Mesendoderm (in vitro differentiated cells): ENCODE measurements at regions not wholly inside any gene's neighbourhood (a gene's known extent, or its start where the extent isn't known, plus 50 kb on each side); places are given as distances from the start of the nearest gene placed in this dataset.
"Not testable (repeated sequence)": the region's sequence is repeated elsewhere in the genome, so short reads cannot be mapped to it uniquely, and the experiment has no call there.

Experiments
- DNase-seq: peaks from one replicate; pipeline ENCODE4 v3.0.0; 2013
- H2AK5ac ChIP-seq: 2 replicates; pipeline ENCODE4 v1.6.1; 2013; ENCODE audit warnings: low read length, inconsistent platforms
- H2BK120ac ChIP-seq: 2 replicates; pipeline ENCODE4 v1.6.1; 2013; ENCODE audit warnings: low read depth, mild to moderate bottlenecking, low read length, moderate library complexity, mixed read lengths
- H2BK15ac ChIP-seq: replicated peaks from 2 replicates; pipeline ENCODE4 v1.6.1; 2013; ENCODE audit warnings: low read depth, mild to moderate bottlenecking, moderate library complexity
- H2BK5ac ChIP-seq: 2 replicates; pipeline ENCODE4 v1.6.1; 2013; ENCODE audit warnings: low read length, inconsistent platforms
- H3K18ac ChIP-seq: 2 replicates; pipeline ENCODE4 v1.6.1; 2013; ENCODE audit warnings: mild to moderate bottlenecking, low read length, mixed read lengths
- H3K23ac ChIP-seq: one replicate; pipeline ENCODE4 v1.6.1; 2013; ENCODE audit warnings: low read length
- H3K27ac ChIP-seq: 2 replicates; pipeline ENCODE4 v1.5.1; 2013; ENCODE audit warnings: low read depth, mild to moderate bottlenecking, inconsistent platforms, low read length, moderate library complexity
- H3K27me3 ChIP-seq: 2 replicates; pipeline ENCODE4 v1.6.1; 2013; ENCODE audit warnings: low read length, control low read depth, mild to moderate bottlenecking, inconsistent platforms; ENCODE audit not compliant: insufficient read depth, poor library complexity
- H3K36me3 ChIP-seq: 2 replicates; pipeline ENCODE4 v1.6.1; 2013; ENCODE audit warnings: low read length, inconsistent platforms; ENCODE audit not compliant: control insufficient read depth, insufficient read depth
- H3K4ac ChIP-seq: one replicate; pipeline ENCODE4 v1.6.1; 2013; ENCODE audit warnings: low read depth, mild to moderate bottlenecking, low read length, moderate library complexity
- H3K4me1 ChIP-seq: 2 replicates; pipeline ENCODE4 v1.6.1; 2013; ENCODE audit warnings: low read depth, low read length, inconsistent platforms; ENCODE audit not compliant: control insufficient read depth
- H3K4me2 ChIP-seq: 2 replicates; pipeline ENCODE4 v1.6.1; 2013; ENCODE audit warnings: low read length
- H3K4me3 ChIP-seq: 2 replicates; pipeline ENCODE4 v1.5.1; 2013; ENCODE audit warnings: mild to moderate bottlenecking, low read length
- H3K56ac ChIP-seq: one replicate; pipeline ENCODE4 v1.6.1; 2013; ENCODE audit warnings: low read length
- H3K79me1 ChIP-seq: 2 replicates; pipeline ENCODE4 v1.6.1; 2013; ENCODE audit warnings: low read length, inconsistent platforms
- H3K79me2 ChIP-seq: 2 replicates; pipeline ENCODE4 v1.6.1; 2013; ENCODE audit warnings: mild to moderate bottlenecking, low read length; ENCODE audit not compliant: control insufficient read depth, insufficient read depth
- H3K9ac ChIP-seq: 2 replicates; pipeline ENCODE4 v1.6.1; 2013; ENCODE audit warnings: low read length, inconsistent platforms
- H4K5ac ChIP-seq: one replicate; pipeline ENCODE4 v1.6.1; 2013; ENCODE audit warnings: low read length
- H4K8ac ChIP-seq: one replicate; pipeline ENCODE4 v1.6.1; 2013; ENCODE audit warnings: low read depth, mild to moderate bottlenecking, control low read depth, low read length, moderate library complexity
- WGBS: extraction: QIAGEN DNeasy Blood & Tissue Kit; methylation state at CpG from one replicate; pipeline ENCODE4 v1.1.7; 2013; ENCODE audit warnings: low lambda C conversion rate, missing lambda C conversion rate; ENCODE audit not compliant: insufficient coverage; ENCODE audit errors: extremely low coverage; 5-methylcytosine and 5-hydroxymethylcytosine counted together

DNA sequence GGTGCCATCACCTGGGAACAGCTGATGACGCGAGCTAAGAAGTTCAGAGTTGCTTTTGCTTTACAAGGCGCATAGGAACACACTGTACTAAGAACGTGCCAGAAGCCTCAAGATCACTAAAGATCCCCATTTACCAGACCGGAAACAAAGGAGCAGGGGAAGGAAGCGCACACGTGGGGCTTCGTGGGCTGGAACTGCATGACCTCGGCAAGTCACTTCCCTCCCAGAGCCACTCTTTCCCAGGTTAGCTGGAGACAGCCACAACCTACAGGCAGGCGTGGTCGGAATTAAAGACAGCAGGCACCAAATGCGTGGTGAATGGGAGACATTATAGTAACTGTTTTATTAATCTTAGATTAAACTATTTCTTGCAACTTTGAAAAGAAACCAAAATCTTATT is 154.9 kb upstream of the IQSEC1 start:
- not testable (repeated sequence) for H3K79me2 ChIP-seq, DNase-seq, H2BK5ac ChIP-seq, H2AK5ac ChIP-seq, H3K27ac ChIP-seq, H3K4me3 ChIP-seq, H3K4me2 ChIP-seq, H3K18ac ChIP-seq, H2BK120ac ChIP-seq, H3K79me1 ChIP-seq, H3K4me1 ChIP-seq, H3K27me3 ChIP-seq, H3K56ac ChIP-seq, H3K23ac ChIP-seq, H3K9ac ChIP-seq, H3K36me3 ChIP-seq, H2BK15ac ChIP-seq, H4K5ac ChIP-seq, H4K8ac ChIP-seq, H3K4ac ChIP-seq
- WGBS, result no CpG with 5 or more reads among the region's 12 CpGs

DNA sequence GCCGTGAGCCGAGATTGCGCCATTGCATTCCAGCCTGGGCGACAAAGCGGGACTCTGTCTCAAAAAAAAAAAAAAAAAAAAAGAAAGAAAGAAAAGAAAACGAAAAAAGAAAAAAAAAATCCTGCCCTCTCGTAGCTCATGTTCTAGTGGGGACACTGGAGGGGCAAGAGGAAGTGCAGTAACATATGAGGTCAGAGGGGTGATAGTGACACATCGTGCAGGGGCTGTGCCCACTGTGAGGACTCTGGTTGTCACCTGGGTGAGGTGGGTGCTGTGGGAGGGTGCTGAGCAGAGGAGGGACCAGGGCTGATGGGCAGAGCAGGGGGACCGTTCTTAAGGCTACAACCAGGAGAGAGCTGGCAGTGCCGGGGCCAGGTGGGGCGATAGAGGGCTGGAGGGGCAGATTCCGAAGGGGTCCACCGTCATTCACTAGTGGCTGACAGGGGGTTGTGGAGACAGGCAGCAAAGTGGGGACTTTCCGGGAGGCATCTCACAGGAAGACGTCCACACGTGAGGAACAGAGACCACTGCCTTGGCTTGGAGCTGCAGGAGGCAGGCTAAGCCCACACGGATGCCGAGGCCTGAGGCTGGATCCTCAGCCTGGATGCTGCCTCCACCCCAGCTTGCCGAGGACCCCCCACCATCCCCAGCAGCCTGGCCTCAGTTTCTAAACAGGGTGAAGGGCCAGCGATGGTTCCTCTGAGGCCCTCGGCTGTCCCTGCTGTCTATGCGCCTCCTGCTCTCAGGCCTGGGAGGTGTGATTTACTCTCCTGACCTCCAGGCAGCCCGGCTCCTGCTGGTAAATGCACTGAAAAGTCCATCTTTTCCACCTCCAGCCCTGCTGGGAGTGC is 154.3 kb upstream of the IQSEC1 start:
- no CpG with 5 or more reads among the region's 23 CpGs for WGBS
- Histone ChIP-seq H3K36me3 (no peaks in the 10 kb centered on the region), H3K79me1 (no peaks in the 10 kb centered on the region), H3K9ac (no peak overlapping the region), H2BK120ac (no peak overlapping the region), H3K79me2 (no peaks in the 10 kb centered on the region), H2AK5ac (no peak overlapping the region), H3K4me1 (no peaks in the 10 kb centered on the region), H3K4ac (no peak overlapping the region), H2BK15ac (no peak overlapping the region), H3K23ac (no peak overlapping the region), H4K8ac (no peak overlapping the region), H3K27me3 (no peaks in the 10 kb centered on the region), H4K5ac (no peak overlapping the region), H2BK5ac (no peak overlapping the region), H3K18ac (no peak overlapping the region), H3K56ac (no peak overlapping the region), H3K4me2 (no peak overlapping the region), H3K4me3 (no peak overlapping the region), H3K27ac (no peak overlapping the region)
- no peak for DNase-seq

DNA sequence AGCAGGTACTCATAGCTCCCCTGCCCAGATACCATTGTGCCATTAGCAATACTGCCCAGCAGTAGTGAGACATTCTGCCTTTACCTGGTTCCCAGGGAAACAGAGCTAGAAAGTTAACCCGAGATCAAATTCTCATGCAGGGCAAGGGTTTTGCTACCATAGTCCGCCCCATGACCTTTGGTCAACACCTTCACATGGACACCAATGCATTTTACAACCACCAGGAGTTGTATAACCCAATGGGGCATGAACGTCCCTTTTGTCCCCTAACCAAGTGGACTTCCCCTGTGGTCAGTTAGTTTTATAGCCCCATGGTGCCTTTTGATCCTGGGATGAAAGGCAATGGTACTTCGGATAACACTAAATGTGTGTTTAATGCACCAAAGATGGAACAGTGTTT is 151.7 kb upstream of the IQSEC1 start:
- H2BK120ac ChIP-seq, result no peak overlapping the region
- no peaks in the 10 kb centered on the region for H3K36me3 ChIP-seq
- no peak for DNase-seq
- no peak overlapping the region for H3K18ac ChIP-seq
- H3K27me3 ChIP-seq, result no peaks in the 10 kb centered on the region
- no peak overlapping the region for H3K4ac ChIP-seq
- H3K4me2 ChIP-seq, result no peak overlapping the region
- no peak overlapping the region for H3K9ac ChIP-seq
- no peak overlapping the region for H2AK5ac ChIP-seq
- H2BK5ac ChIP-seq, result no peak overlapping the region
- H2BK15ac ChIP-seq, result no peak overlapping the region
- H3K79me1 ChIP-seq, result no peaks in the 10 kb centered on the region
- H4K8ac ChIP-seq, result no peak overlapping the region
- H3K4me3 ChIP-seq, result no peak overlapping the region
- H4K5ac ChIP-seq, result no peak overlapping the region
- H3K27ac ChIP-seq, result no peak overlapping the region
- H3K79me2 ChIP-seq, result no peaks in the 10 kb centered on the region
- WGBS, result no CpG with 5 or more reads among the region's 4 CpGs
- no peak overlapping the region for H3K23ac ChIP-seq
- H3K4me1 ChIP-seq, result no peaks in the 10 kb centered on the region
- H3K56ac ChIP-seq, result no peak overlapping the region

DNA sequence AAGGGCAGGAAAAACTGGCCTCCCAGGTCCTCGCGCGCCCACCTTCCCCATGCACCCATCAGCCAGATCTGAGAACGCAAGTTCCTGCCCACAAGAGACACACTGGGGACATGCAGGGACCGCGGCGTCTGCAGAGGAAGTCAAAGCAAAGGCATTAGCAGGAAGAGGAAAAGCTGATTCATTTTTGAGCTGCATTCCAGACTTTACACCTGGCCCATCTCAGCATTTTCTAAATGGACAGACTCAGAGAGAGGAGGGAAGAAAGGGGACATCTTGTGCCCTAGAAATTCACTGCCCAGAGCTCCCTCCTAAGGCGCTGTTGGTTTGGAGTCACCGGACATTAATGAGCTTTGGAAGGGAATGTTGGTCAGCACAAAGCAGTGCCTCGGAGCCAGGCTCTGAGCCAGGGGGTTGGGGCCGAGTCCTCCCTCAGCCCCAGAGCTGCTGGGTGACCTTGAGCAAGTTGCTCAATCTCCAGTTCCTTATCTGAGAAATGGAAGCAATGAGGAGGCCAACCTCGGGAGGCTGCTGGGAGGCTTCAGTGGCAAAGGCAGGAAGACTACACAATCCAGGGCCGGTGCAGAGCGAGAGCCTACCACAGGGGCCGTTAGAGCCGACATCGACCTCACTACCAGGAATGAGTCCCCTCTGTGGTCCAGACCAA is 150.5 kb upstream of the IQSEC1 start:
- no peak overlapping the region for H3K18ac ChIP-seq
- no peak for DNase-seq
- H3K4ac ChIP-seq, result no peak overlapping the region
- no peak overlapping the region for H3K9ac ChIP-seq
- H3K4me2 ChIP-seq, result no peak overlapping the region
- no peak overlapping the region for H4K8ac ChIP-seq
- no peak overlapping the region for H3K4me3 ChIP-seq
- H3K27me3 ChIP-seq, result no peaks in the 10 kb centered on the region
- H3K23ac ChIP-seq, result no peak overlapping the region
- H3K79me2 ChIP-seq, result no peaks in the 10 kb centered on the region
- no peak overlapping the region for H2AK5ac ChIP-seq
- no peak overlapping the region for H3K56ac ChIP-seq
- no peaks in the 10 kb centered on the region for H3K36me3 ChIP-seq
- H2BK15ac ChIP-seq, result no peak overlapping the region
- no peak overlapping the region for H2BK120ac ChIP-seq
- no peak overlapping the region for H3K27ac ChIP-seq
- no peak overlapping the region for H2BK5ac ChIP-seq
- no CpG with 5 or more reads among the region's 17 CpGs for WGBS
- no peaks in the 10 kb centered on the region for H3K4me1 ChIP-seq
- no peaks in the 10 kb centered on the region for H3K79me1 ChIP-seq
- no peak overlapping the region for H4K5ac ChIP-seq

DNA sequence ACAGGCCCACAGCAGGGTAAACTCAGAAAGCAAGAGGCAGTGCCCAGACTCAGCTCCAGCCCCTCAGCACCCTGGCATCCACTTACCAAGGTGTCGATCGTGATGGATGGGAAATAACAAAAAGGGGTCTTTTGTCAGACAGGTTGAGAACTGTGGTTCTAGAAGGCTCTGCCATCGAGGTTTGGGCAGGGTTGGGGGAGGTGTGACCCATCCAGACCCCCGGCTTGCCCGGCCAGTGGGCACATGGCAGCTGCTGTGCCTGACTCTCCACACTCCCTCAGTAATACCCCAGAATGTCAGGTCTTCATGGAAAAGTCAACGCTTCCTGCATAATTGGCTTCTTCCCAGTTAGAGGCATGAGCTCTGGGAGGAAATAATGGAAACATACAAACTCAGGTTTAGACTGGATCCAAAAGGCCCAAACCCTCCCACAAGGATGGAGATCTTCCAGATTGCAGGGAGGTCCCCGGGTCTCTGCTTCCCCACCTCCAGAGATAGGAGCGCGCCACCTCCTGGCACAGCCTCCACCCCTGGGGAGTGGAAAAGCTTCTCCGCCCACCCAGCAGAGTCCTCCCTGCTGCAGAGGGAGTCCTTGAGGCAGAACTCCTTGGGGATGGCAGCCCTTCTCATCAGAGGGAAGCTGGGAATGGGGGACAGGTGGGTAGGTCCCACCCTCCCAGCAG is 149.8 kb upstream of the IQSEC1 start:
- no peak overlapping the region for H2BK15ac ChIP-seq
- H3K79me1 ChIP-seq, result no peaks in the 10 kb centered on the region
- H3K18ac ChIP-seq, result no peak overlapping the region
- H3K4me3 ChIP-seq, result no peak overlapping the region
- H3K4me1 ChIP-seq, result no peaks in the 10 kb centered on the region
- no peak overlapping the region for H3K56ac ChIP-seq
- DNase-seq, result no peak
- no peak overlapping the region for H2BK120ac ChIP-seq
- H2BK5ac ChIP-seq, result no peak overlapping the region
- no CpG with 5 or more reads among the region's 10 CpGs for WGBS
- H4K8ac ChIP-seq, result no peak overlapping the region
- no peak overlapping the region for H3K4ac ChIP-seq
- no peak overlapping the region for H4K5ac ChIP-seq
- H3K23ac ChIP-seq, result no peak overlapping the region
- H3K36me3 ChIP-seq, result no peaks in the 10 kb centered on the region
- no peak overlapping the region for H2AK5ac ChIP-seq
- H3K27ac ChIP-seq, result no peak overlapping the region
- no peaks in the 10 kb centered on the region for H3K27me3 ChIP-seq
- no peak overlapping the region for H3K4me2 ChIP-seq
- H3K9ac ChIP-seq, result no peak overlapping the region
- no peaks in the 10 kb centered on the region for H3K79me2 ChIP-seq
